Breast epithelium (tissue), 3 donors: ENCODE measurements at regions not wholly inside any gene's neighbourhood (a gene's known extent, or its start where the extent isn't known, plus 50 kb on each side); places are given as distances from the start of the nearest gene placed in this dataset.

ENCODE experiments used
- POLR2A ChIP-seq: fragments of 450-650 bp; IDR thresholded peaks from one replicate; pipeline ENCODE4 v1.6.1; 2016; ENCODE audit warnings: antibody characterized with exemption, mild to moderate bottlenecking, moderate library complexity
- POLR2AphosphoS5 ChIP-seq, 3 donors: sonication (generic); formaldehyde crosslinking; IDR thresholded peaks; one replicate each; pipeline ENCODE4 v1.6.1; 2017; ENCODE audit warnings: antibody characterized with exemption in 3 of 3
- TF ChIP-seq, protein P1 (sequence below), 3 donors: fragments of 450-650 bp; IDR thresholded peaks; one replicate each; pipeline ENCODE4 v1.5.1; 2016 to 2017; ENCODE audit warnings: antibody characterized with exemption in 3 of 3, mild to moderate bottlenecking in 3 of 3, moderate library complexity in 3 of 3

GRCh38 chr7:18364396-18364795, 131.2 kb upstream of the HDAC9 start:
- TF ChIP-seq, protein P1, sequence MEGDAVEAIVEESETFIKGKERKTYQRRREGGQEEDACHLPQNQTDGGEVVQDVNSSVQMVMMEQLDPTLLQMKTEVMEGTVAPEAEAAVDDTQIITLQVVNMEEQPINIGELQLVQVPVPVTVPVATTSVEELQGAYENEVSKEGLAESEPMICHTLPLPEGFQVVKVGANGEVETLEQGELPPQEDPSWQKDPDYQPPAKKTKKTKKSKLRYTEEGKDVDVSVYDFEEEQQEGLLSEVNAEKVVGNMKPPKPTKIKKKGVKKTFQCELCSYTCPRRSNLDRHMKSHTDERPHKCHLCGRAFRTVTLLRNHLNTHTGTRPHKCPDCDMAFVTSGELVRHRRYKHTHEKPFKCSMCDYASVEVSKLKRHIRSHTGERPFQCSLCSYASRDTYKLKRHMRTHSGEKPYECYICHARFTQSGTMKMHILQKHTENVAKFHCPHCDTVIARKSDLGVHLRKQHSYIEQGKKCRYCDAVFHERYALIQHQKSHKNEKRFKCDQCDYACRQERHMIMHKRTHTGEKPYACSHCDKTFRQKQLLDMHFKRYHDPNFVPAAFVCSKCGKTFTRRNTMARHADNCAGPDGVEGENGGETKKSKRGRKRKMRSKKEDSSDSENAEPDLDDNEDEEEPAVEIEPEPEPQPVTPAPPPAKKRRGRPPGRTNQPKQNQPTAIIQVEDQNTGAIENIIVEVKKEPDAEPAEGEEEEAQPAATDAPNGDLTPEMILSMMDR (IDR thresholded peaks at IDR 0.05) = no peak
- TF ChIP-seq POLR2A (no peak), POLR2AphosphoS5 (IDR thresholded peaks at IDR 0.05) (no peak)
